ENCODE measurements at regions not wholly inside any gene's neighbourhood (a gene's known extent, or its start where the extent isn't known, plus 50 kb on each side); places are given as distances from the start of the nearest gene placed in this dataset.

- no peak for DNase-seq (ENCODE audit: low spot score)
- peaks cover 4% of the 10 kb centered on the region for H3K4me1 ChIP-seq (ENCODE audit: insufficient read depth, poor library complexity, severe bottlenecking)
- no peak overlapping the region for H3K4me3 ChIP-seq (ENCODE audit: severe bottlenecking)
Measured at GRCh38 chr17:53948323-53948722, 125.6 kb downstream of the KIF2B start.

GRCh38 chr17:53949473-53950090, 126.9 kb downstream of the KIF2B start:
- H3K4me3 ChIP-seq (ENCODE audit: severe bottlenecking), result no peak overlapping the region
- H3K9me3 ChIP-seq (ENCODE audit: severe bottlenecking), result peaks cover 2% of the 10 kb centered on the region
- H3K36me3 ChIP-seq (ENCODE audit: low read depth), result no peaks in the 10 kb centered on the region
- no peak overlapping the region for H3K27ac ChIP-seq (ENCODE audit: poor library complexity, severe bottlenecking)
- TF ChIP-seq CTCF (IDR thresholded peaks at IDR 0.05; ENCODE audit: poor library complexity, severe bottlenecking), result no peak
- ATAC-seq (ENCODE audit: low read depth), result peak; percentile 72
- peaks cover 4% of the 10 kb centered on the region for H3K4me1 ChIP-seq (ENCODE audit: insufficient read depth, poor library complexity, severe bottlenecking)
- no peaks in the 10 kb centered on the region for H3K27me3 ChIP-seq (ENCODE audit: insufficient read depth, poor library complexity, severe bottlenecking)
- no peak for DNase-seq (ENCODE audit: low spot score)

More at GRCh38 chr17:53948323-53948722, 125.6 kb downstream of the KIF2B start:
- no peaks in the 10 kb centered on the region for H3K27me3 ChIP-seq (ENCODE audit: insufficient read depth, poor library complexity, severe bottlenecking)
- H3K9me3 ChIP-seq (ENCODE audit: severe bottlenecking), result peaks cover 2% of the 10 kb centered on the region
- no peak overlapping the region for H3K27ac ChIP-seq (ENCODE audit: poor library complexity, severe bottlenecking)
- no peak for ATAC-seq (ENCODE audit: low read depth)
- H3K36me3 ChIP-seq (ENCODE audit: low read depth), result no peaks in the 10 kb centered on the region
- no peak for TF ChIP-seq CTCF (IDR thresholded peaks at IDR 0.05; ENCODE audit: poor library complexity, severe bottlenecking)

- no peak for DNase-seq (ENCODE audit: low spot score)
Measured at GRCh38 chr17:53950207-53950857, 127.6 kb downstream of the KIF2B start.

GRCh38 chr17:53950858-53951250, 128.1 kb downstream of the KIF2B start:
- Histone ChIP-seq H3K27me3 (ENCODE audit: insufficient read depth, poor library complexity, severe bottlenecking) (no peaks in the 10 kb centered on the region), H3K4me1 (ENCODE audit: insufficient read depth, poor library complexity, severe bottlenecking) (peaks cover 4% of the 10 kb centered on the region), H3K4me3 (ENCODE audit: severe bottlenecking) (no peak overlapping the region), H3K27ac (ENCODE audit: poor library complexity, severe bottlenecking) (no peak overlapping the region), H3K36me3 (ENCODE audit: low read depth) (no peaks in the 10 kb centered on the region), H3K9me3 (ENCODE audit: severe bottlenecking) (peaks cover 2% of the 10 kb centered on the region)
- TF ChIP-seq CTCF (IDR thresholded peaks at IDR 0.05; ENCODE audit: poor library complexity, severe bottlenecking), result no peak
- ATAC-seq (ENCODE audit: low read depth) (peak; percentile 58), DNase-seq (ENCODE audit: low spot score) (no peak)

More at GRCh38 chr17:53950207-53950857, 127.6 kb downstream of the KIF2B start:
- Histone ChIP-seq H3K4me1 (ENCODE audit: insufficient read depth, poor library complexity, severe bottlenecking) (peaks cover 4% of the 10 kb centered on the region), H3K4me3 (ENCODE audit: severe bottlenecking) (no peak overlapping the region), H3K36me3 (ENCODE audit: low read depth) (no peaks in the 10 kb centered on the region), H3K27me3 (ENCODE audit: insufficient read depth, poor library complexity, severe bottlenecking) (no peaks in the 10 kb centered on the region), H3K27ac (ENCODE audit: poor library complexity, severe bottlenecking) (no peak overlapping the region), H3K9me3 (ENCODE audit: severe bottlenecking) (peaks cover 2% of the 10 kb centered on the region)
- no peak for TF ChIP-seq CTCF (IDR thresholded peaks at IDR 0.05; ENCODE audit: poor library complexity, severe bottlenecking)
- ATAC-seq (ENCODE audit: low read depth), result no peak; the same call in 2 of the 3 replicates

DNA sequence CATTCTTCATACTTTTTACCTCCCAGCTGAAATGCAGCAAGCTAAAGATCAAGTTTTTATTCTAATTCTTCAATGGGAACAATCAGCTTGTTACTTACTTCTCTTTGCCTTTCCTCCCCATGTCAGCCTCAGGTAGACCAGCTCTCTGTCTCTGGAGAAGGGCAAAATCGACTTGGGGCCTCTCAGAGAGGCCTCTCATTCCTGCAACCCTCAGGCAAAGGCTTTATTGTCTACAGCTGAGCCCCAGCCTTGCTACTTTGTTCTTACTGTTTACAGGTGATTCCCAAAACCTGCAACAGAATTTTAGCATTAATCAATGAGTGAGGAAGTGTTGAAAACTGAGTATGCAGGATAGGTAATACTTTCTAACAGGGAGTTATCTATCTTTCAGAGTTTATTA, 148.6 kb downstream of the KIF2B start:
- Histone ChIP-seq H3K27me3 (ENCODE audit: insufficient read depth, poor library complexity, severe bottlenecking) (no peaks in the 10 kb centered on the region), H3K36me3 (ENCODE audit: low read depth) (no peaks in the 10 kb centered on the region), H3K27ac (ENCODE audit: poor library complexity, severe bottlenecking) (no peak overlapping the region), H3K4me1 (ENCODE audit: insufficient read depth, poor library complexity, severe bottlenecking) (no peaks in the 10 kb centered on the region), H3K9me3 (ENCODE audit: severe bottlenecking) (peaks cover 5% of the 10 kb centered on the region), H3K4me3 (ENCODE audit: severe bottlenecking) (no peak overlapping the region)
- ATAC-seq (ENCODE audit: low read depth) (no peak), DNase-seq (ENCODE audit: low spot score) (no peak)
- TF ChIP-seq CTCF (IDR thresholded peaks at IDR 0.05; ENCODE audit: poor library complexity, severe bottlenecking), result no peak
